Stomach (tissue), 4 donors: ENCODE measurements at regions not wholly inside any gene's neighbourhood (a gene's known extent, or its start where the extent isn't known, plus 50 kb on each side); places are given as distances from the start of the nearest gene placed in this dataset.

Experiments
- POLR2A ChIP-seq, 4 donors: fragments of 450-650 bp; IDR thresholded peaks; one replicate each; pipeline ENCODE4 v1.6.1; 2016; ENCODE audit warnings: antibody characterized with exemption in 4 of 4, control low read depth in 2 of 4, mild to moderate bottlenecking in 1 of 4, moderate library complexity in 1 of 4
- TF ChIP-seq, protein P1 (sequence below), 7 experiments: fragments of 450-650 bp in 4 of 7; fragments of 200-600 bp in 3 of 7; sonication (generic) in 3 of 7; IDR thresholded peaks; one replicate each; pipeline ENCODE4 v1.5.1; 2016 to 2019; ENCODE audit warnings: antibody characterized with exemption in 7 of 7, control low read depth in 2 of 7, mild to moderate bottlenecking in 1 of 7

DNA sequence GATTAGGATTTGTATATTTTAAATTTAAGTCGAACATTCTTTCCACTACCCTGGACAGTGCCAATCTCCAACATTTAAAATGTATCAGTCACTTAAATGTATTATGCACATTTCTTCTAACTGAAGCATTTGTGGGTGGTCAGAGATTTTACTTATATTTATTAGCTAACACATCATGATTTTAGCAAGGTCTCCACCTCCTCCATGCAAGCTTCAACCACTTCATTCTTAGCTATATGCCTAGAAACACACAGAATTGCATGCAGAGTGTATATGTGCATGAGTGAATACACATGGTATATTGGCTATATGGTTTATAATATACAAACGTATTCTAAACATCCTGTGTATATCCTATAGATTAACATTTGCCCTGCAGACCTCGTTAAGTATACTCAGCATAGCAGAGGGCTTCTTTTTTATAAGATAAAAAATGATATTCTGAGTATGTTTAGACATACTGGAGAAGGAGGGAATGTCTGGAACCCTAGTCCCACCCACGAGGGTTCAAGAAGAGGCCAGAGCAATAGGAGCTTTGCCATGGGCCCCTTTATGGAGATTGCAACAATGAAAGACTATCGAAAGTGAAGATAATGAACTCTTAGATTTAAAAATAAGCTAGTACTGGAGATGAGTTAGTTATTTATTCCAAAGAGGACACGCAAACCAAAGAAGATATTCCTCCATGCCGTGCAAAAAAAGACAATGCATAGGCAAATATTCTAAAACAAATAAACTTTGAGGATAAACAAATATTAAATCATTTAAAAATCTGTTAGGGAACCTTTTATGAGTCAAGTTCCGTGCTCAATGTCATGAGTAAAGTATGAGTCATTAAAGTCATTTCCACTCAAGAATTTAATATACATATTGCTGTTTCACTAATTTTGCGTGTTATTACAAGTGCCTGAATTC lies 480.4 kb downstream of the SIPA1L2 start:
- no peak for TF ChIP-seq POLR2A (IDR thresholded peaks at IDR 0.05)
- TF ChIP-seq, protein P1, sequence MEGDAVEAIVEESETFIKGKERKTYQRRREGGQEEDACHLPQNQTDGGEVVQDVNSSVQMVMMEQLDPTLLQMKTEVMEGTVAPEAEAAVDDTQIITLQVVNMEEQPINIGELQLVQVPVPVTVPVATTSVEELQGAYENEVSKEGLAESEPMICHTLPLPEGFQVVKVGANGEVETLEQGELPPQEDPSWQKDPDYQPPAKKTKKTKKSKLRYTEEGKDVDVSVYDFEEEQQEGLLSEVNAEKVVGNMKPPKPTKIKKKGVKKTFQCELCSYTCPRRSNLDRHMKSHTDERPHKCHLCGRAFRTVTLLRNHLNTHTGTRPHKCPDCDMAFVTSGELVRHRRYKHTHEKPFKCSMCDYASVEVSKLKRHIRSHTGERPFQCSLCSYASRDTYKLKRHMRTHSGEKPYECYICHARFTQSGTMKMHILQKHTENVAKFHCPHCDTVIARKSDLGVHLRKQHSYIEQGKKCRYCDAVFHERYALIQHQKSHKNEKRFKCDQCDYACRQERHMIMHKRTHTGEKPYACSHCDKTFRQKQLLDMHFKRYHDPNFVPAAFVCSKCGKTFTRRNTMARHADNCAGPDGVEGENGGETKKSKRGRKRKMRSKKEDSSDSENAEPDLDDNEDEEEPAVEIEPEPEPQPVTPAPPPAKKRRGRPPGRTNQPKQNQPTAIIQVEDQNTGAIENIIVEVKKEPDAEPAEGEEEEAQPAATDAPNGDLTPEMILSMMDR (IDR thresholded peaks at IDR 0.05), result no peak
